GM19438 (cell line): ENCODE measurements at regions not wholly inside any gene's neighbourhood (a gene's known extent, or its start where the extent isn't known, plus 50 kb on each side); places are given as distances from the start of the nearest gene placed in this dataset.
"Not testable (repeated sequence)": the region's sequence is repeated elsewhere in the genome, so short reads cannot be mapped to it uniquely, and the experiment has no call there.

Experiments
- ATAC-seq: cut with Tn5 transposase; IDR thresholded peaks from one replicate; pipeline ENCODE4 v1.9.1; 2021; ENCODE audit warnings: low read depth; ENCODE audit not compliant: unreplicated experiment

DNA sequence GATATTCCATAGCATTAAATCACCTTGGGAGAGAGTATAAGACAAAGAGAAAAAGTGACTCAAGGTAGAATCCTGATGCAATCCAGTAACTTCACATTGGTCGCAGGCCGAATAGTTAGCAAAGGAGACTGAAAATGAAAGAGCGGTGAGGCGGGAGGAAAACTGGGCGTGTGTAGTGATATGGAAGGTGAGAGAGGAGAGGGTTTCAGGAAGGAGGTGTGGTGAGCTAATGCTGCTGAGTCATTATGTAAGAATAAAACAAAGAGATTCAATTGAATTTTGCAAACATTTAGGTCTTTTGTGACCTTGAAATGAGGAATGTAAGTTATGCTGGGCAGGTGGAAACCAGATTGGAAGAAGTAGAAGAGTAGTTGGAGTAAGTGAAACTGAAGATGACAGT is 235.3 kb downstream of the C3orf38 start:
- no peak for ATAC-seq

- ATAC-seq: no peak
These were observed 248.8 kb downstream of the C3orf38 start for GRCh38 chr3:88398581-88398980.

DNA sequence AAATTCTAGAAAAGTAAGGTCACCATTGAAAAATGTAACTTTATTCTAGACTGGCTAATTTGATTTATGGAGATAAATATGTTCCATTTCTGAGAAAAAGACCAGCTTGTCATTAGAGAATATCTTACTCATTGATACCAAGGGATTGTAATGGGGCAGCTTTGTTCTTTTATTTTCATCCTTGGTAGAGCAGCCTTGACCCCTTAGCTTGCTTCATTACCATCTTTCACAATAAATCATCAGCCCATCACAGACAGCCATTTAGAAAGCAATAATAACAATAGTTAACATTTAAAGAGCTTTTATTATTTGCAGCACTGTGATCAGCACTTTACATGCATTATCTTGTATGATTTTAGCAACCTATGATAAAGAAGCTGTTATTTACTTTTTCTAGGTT is 253.6 kb downstream of the C3orf38 start:
- ATAC-seq: no peak

- ATAC-seq: no peak
These were observed 258.3 kb downstream of the C3orf38 start for GRCh38 chr3:88408097-88408496.

GRCh38 chr3:88408935-88409334 is 259.2 kb downstream of the C3orf38 start:
- no peak for ATAC-seq

- no peak for ATAC-seq
These were observed 260.5 kb downstream of the C3orf38 start for GRCh38 chr3:88410259-88410658.

DNA sequence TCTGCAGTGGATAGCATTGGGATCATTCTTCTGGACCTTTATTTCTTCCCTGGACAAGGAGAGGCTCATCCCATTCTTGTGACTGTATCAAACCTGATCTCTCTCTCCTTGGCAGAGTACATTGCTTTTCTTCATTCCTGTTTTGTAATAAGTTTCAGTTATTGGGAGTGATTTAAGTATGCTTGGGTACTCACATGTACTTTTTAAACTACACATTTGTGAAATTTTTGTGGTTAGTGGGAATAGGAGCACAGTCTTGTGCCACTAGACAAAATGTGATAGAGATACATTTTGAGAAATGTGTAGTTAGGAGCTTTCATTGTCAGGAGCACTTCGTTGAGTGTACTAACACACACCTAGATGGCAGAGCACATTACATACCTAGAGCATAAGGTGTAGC is 262.6 kb downstream of the C3orf38 start:
- ATAC-seq: no peak

GRCh38 chr3:88416436-88416835 is 266.7 kb downstream of the C3orf38 start:
- no peak for ATAC-seq

DNA sequence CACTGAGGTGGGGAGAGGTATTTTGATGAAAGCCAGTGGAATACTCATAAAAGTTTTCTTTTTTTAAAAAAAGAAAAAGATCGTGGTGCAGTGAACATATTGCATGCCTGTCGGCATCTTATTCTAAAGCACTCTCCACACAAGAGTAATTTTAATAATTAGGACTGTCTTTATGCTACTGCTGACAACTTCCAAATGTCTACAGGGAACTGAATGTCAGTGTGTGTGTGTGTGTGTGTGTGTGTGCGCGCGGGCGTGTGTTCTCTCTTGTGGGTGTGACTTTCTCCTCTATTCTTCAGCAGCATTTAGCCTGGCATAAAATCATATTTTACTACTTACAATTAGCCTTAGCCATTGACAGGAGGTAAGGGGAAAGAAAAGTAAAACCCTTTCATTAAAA is 268.5 kb downstream of the C3orf38 start:
- no peak for ATAC-seq

DNA sequence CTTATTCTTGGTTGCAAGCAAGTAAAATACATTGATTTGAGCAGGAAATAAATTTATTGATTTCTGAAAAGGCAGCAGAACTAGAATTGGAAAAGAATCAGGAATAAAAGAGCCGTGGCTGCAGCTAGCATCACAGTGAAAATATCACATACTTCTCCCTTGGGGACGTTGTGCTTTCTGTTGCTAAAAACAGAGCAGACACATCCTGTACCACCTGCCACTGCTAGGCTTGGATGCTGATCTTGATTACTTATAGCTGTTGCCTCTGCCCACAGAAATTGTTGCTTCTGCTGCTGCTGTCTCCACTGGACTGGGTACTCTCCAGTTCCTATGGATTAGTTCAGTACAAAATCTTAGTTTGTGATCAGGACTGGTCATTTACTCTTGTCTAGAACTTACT is 283.8 kb downstream of the C3orf38 start:
- peak; percentile 96 for ATAC-seq

- no peak for ATAC-seq
These were observed 284.2 kb downstream of the C3orf38 start for GRCh38 chr3:88434001-88434400.

DNA sequence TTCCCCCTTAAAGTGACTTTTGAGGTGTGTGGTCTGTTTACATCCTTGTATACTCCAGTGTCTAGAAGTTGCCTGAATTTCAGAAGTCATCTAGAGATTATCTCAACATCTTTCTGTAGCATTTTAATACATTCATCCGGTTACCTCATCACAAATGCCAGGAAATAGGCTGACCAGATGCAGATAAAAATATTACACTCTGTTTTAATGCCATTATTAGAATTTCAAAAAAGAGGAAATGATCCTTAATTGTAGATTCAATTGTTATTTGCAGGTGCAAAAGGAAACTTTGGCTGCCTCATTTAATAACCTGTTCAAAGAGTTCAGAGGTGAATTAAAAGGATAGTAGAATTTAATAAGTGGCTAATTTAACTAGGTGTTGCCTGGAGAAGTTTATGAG is 290.9 kb downstream of the C3orf38 start:
- no peak for ATAC-seq

- ATAC-seq: no peak
These were observed 293.3 kb downstream of the C3orf38 start for GRCh38 chr3:88443066-88443465.

- no peak for ATAC-seq
These were observed 294.5 kb downstream of the C3orf38 start for GRCh38 chr3:88444251-88444650.

- no peak for ATAC-seq
These were observed 302.5 kb downstream of the C3orf38 start for GRCh38 chr3:88452228-88452627.

GRCh38 chr3:88460369-88460768 is 310.6 kb downstream of the C3orf38 start:
- ATAC-seq: no peak

DNA sequence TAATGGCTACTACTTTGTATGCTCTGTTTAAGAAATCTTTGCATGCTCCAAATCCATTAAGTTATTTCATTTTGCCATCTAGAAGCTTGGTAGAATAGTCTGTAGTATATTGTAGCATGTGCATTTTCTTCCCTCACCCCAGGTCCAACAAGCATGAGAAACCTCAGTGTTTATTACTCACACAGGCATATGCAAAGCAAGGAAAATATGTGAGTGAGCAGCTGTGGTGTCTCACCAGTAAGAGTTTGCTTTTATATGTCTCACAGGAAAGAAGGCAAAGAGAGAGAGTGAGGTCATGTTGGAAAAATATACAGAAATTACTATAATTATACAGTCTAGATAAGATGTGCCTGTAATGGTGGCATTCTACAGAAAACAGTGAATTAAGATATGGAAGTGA is 312.5 kb downstream of the C3orf38 start:
- ATAC-seq: no peak

- ATAC-seq: no peak
These were observed 317.4 kb downstream of the C3orf38 start for GRCh38 chr3:88467191-88467590.

DNA sequence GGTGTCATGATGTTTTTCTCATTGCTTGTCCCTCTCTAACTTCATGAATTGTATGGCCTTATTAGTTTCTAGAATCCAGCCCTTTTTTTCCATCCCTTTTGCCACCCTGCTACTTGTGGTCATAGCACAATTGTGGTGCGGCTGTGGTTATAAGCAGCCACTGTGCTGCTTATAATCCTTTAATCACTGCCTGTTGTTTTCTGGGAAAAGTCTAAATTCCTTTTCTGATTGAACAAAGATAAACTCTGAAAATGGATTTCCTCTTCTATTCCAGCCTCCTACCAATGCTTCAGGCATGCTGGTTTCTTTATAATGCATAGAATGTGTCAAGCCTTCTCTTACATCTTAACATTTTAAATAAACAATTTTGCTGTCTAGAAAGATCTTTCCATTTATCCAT is 319.5 kb downstream of the C3orf38 start:
- no peak for ATAC-seq

GRCh38 chr3:88478460-88478859 is 328.7 kb downstream of the C3orf38 start:
- ATAC-seq: no peak

GRCh38 chr3:88480822-88481221 is 331.1 kb downstream of the C3orf38 start:
- ATAC-seq: no peak

GRCh38 chr3:88485001-88485400 is 335.2 kb downstream of the C3orf38 start:
- no peak for ATAC-seq

DNA sequence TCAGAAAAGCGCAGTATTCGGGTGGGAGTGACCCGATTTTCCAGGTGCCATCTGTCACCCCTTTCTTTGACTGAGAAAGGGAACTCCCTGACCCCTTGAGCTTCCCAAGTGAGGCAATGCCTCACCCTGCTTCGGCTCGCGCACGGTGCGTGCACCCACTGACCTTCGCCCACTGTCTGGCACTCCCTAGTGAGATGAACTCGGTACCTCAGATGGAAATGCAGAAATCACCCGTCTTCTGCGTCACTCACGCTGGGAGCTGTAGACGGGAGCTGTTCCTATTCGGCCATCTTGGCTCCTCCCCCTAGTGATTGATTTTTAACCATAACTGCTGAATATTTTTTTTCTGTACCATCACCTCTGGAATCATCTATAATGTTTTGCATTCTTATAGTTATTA is 359.1 kb downstream of the C3orf38 start:
- not testable (repeated sequence) for ATAC-seq

DNA sequence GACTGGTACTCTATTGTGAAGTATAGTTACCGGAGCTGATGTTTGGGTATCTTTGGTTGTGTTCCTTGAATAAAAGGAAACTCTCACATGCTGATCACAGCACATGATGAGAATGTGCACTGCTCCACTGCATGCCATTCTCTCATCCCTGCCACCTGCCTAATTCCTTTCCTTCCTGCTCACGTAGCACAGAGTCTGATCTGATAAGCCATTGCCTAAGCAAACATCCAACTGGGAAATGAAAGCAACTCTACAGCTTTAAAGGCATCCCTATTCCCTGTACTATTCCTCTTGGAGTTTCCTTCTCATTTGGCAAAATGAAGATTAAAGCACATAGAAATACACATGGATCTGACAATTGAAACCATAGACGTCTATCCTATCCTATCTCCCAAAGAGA is 359.8 kb downstream of the C3orf38 start:
- no peak for ATAC-seq
